Prostate gland (tissue), 2 donors: ENCODE measurements at regions not wholly inside any gene's neighbourhood (a gene's known extent, or its start where the extent isn't known, plus 50 kb on each side); places are given as distances from the start of the nearest gene placed in this dataset.

Experiments
- DNase-seq: peaks from one replicate; pipeline ENCODE4 v3.0.0-alpha.2; 2019; ENCODE audit warnings: low spot score
- H3K27ac ChIP-seq, 2 donors: fragments of 200-600 bp; sonication (generic); 2 replicates each; pipeline ENCODE4 v1.5.1; 2017 to 2019
- H3K27me3 ChIP-seq: fragments of 200-600 bp; sonication (generic); replicated peaks from 2 replicates; pipeline ENCODE4 v1.5.1; 2019; ENCODE audit not compliant: insufficient read depth
- H3K36me3 ChIP-seq, 2 donors: fragments of 200-600 bp; sonication (generic); 1 replicate in 1 of 2; 2 replicates in 1 of 2; pipeline versions ENCODE4 v1.5.1 to v1.8.1; 2017 to 2019
- H3K4me1 ChIP-seq: fragments of 200-600 bp; sonication (generic); replicated peaks from 2 replicates; pipeline ENCODE4 v1.5.1; 2019
- H3K4me3 ChIP-seq, 2 donors: fragments of 200-600 bp; sonication (generic); 2 replicates each; pipeline ENCODE4 v1.5.1; 2017 to 2019
- H3K9me3 ChIP-seq: fragments of 200-600 bp; sonication (generic); 2 replicates; pipeline ENCODE4 v1.5.1; 2017
- POLR2A ChIP-seq: fragments of 450-650 bp; IDR thresholded peaks from one replicate; pipeline ENCODE4 v1.6.1; 2016; ENCODE audit warnings: antibody characterized with exemption, mild to moderate bottlenecking
- POLR2AphosphoS5 ChIP-seq: sonication (generic); formaldehyde crosslinking; IDR thresholded peaks from one replicate; pipeline ENCODE4 v1.6.1; 2017; ENCODE audit warnings: antibody characterized with exemption
- WGBS: methylation state at CpG from one replicate; pipeline ENCODE4 v1.1.5; 2018; 5-methylcytosine and 5-hydroxymethylcytosine counted together
- intact Hi-C: fragments of 100-400 bp; cut with DNase I; formaldehyde crosslinking; loops from one replicate; pipeline ENCODE4 v1.14.2; 2022
- TF ChIP-seq, protein P1 (sequence below), 4 experiments: fragments of 200-600 bp in 2 of 4; fragments of 450-650 bp in 2 of 4; sonication (generic) in 2 of 4; IDR thresholded peaks; 1 replicate in 3 of 4; 2 replicates in 1 of 4; pipeline ENCODE4 v1.5.1; 2016 to 2019; ENCODE audit warnings: antibody characterized with exemption in 4 of 4, mild to moderate bottlenecking in 2 of 4, moderate library complexity in 2 of 4

DNA sequence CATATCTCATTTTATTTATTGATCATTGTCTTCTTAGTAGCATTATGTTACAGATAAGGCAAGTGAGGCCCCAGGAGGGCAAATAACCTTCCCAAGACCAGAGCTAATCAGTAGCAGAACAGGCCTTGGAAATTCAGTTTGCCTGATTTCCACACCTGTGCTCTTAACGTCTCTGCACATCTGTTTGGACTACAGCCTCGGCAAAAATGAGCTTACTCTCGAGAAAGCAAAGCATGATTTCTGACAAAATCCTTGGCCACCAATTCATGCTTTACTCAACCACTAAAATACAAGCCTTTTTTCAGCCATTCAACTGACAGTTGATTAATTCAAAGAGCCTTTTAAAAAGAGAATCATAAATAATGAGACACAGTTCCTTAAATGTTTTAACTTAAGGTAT lies 309.3 kb upstream of the HTR2A start:
- Histone ChIP-seq H3K27ac (no peak overlapping the region), H3K9me3 (no peaks in the 10 kb centered on the region), H3K27me3 (no peaks in the 10 kb centered on the region), H3K4me3 (no peak overlapping the region), H3K4me1 (no peaks in the 10 kb centered on the region), H3K36me3 (no peaks in the 10 kb centered on the region)
- DNase-seq = no peak
- TF ChIP-seq, protein P1, sequence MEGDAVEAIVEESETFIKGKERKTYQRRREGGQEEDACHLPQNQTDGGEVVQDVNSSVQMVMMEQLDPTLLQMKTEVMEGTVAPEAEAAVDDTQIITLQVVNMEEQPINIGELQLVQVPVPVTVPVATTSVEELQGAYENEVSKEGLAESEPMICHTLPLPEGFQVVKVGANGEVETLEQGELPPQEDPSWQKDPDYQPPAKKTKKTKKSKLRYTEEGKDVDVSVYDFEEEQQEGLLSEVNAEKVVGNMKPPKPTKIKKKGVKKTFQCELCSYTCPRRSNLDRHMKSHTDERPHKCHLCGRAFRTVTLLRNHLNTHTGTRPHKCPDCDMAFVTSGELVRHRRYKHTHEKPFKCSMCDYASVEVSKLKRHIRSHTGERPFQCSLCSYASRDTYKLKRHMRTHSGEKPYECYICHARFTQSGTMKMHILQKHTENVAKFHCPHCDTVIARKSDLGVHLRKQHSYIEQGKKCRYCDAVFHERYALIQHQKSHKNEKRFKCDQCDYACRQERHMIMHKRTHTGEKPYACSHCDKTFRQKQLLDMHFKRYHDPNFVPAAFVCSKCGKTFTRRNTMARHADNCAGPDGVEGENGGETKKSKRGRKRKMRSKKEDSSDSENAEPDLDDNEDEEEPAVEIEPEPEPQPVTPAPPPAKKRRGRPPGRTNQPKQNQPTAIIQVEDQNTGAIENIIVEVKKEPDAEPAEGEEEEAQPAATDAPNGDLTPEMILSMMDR (IDR thresholded peaks at IDR 0.05) = no peak
- TF ChIP-seq POLR2AphosphoS5 (no peak), POLR2A (no peak)
- intact Hi-C loops = no loop called here
- WGBS = 45% methylated on average over 3 of the region's 3 CpGs

DNA sequence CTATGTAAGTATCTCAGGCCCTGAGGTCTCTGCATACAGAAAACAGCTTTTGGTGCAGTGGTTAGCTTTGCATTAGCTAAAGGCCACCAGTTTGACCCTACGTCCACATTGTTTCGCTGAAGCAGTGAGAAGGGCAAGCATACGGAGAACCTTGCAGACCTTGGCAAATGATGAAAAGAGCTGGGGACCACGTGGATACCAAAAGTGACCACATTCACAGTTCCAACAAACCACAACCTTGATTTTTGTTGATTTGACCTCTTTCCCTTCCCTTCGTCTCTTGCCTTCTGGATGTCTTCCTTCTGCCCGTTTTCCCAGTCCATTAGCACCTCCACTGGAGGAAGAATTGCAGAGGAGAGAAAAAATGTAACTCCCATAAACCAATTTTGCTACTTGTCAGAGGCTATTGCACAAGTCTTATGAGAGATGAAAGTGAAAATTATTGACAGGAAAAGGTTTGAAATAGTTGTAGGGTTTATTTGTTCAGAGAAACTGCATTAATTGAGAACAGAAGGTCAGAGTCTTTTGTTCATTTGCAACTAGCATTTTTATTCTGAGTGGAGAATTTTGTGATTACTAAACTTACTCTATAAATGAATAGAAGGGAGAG lies 293.9 kb upstream of the HTR2A start:
- WGBS = 67% methylated on average over 6 of the region's 6 CpGs
- Histone ChIP-seq H3K36me3 (no peaks in the 10 kb centered on the region), H3K27me3 (no peaks in the 10 kb centered on the region), H3K9me3 (no peaks in the 10 kb centered on the region), H3K4me1 (no peaks in the 10 kb centered on the region), H3K4me3 (no peak overlapping the region), H3K27ac (no peak overlapping the region)
- intact Hi-C loops = no loop called here
- no peak for DNase-seq
- TF ChIP-seq POLR2AphosphoS5 = no peak

DNA sequence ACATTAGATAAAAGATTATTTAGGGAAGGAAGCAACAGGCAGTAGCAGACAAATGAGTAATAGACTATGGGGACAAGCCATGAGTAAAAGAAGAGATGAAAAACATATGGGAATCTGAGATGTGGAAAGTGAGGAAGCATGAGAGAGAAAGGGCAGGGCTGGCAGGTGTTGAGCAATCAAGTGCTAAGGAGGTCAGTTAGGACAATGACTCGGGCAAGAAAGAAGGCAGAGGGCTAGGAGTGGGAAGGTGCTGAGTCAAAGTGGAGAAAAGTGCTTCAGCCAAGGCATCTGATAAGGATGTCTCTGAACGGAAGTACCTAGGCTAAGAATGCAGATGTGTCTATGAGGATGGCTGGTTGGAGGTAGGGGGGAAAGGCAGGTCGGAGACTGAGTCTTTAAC lies 291.9 kb upstream of the HTR2A start:
- no peak for DNase-seq

DNA sequence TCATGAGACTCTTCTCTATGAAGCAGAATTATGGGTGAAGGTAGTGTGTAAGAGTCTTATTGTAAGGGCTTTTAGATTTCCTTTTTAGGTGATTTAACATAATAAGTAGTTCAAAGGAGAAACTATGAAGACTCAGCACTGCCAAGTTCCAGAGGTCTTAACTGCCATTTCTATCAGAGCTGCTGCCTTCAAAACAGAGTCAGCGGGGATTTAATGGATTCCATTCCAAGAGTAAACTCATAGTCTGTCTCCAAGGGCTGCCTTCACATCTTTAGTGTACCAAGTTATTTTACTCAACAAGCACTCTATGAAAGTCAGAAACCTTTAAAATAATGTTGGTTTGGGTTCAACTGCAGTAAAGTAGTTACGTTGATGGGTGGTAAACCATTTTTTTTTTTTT lies 289.6 kb upstream of the HTR2A start:
- intact Hi-C loops = no loop called here
- Histone ChIP-seq H3K27me3 (no peaks in the 10 kb centered on the region), H3K4me1 (no peaks in the 10 kb centered on the region), H3K9me3 (no peaks in the 10 kb centered on the region), H3K4me3 (no peak overlapping the region), H3K27ac (no peak overlapping the region), H3K36me3 (no peaks in the 10 kb centered on the region)
- WGBS = 62% methylated on average over 2 of the region's 2 CpGs
- TF ChIP-seq POLR2AphosphoS5 (no peak), POLR2A (no peak)
- TF ChIP-seq, protein P1 (IDR thresholded peaks at IDR 0.05) = no peak
- DNase-seq = no peak

More for the DNA sequence above, 291.9 kb upstream of the HTR2A start:
- Histone ChIP-seq H3K4me1 (no peaks in the 10 kb centered on the region), H3K9me3 (no peaks in the 10 kb centered on the region), H3K36me3 (no peaks in the 10 kb centered on the region), H3K4me3 (no peak overlapping the region), H3K27me3 (no peaks in the 10 kb centered on the region), H3K27ac (no peak overlapping the region)
- intact Hi-C loops = no loop called here
- 72% methylated on average over 3 of the region's 3 CpGs for WGBS
- TF ChIP-seq, protein P1 (IDR thresholded peaks at IDR 0.05) = no peak

DNA sequence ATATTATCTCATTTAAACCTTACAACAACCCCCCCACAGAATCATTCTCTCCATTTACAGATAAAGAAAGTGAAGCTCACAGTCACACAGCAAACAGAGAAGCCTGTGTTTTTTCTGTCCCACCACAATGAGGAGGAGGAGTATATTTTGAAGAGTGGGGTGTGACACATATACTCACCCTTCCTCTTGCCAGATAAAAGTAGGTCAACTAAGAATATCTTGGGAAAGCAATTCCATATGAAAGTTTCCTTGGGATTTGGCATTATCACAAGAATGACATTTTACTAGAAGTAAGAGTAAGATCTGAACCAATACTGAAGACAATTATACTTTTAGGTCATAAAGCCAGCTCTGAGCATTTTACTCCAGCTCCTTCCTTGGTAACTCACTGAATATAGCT lies 287.5 kb upstream of the HTR2A start:
- Histone ChIP-seq H3K9me3 (no peaks in the 10 kb centered on the region), H3K27me3 (no peaks in the 10 kb centered on the region), H3K4me3 (no peak overlapping the region), H3K36me3 (no peaks in the 10 kb centered on the region), H3K4me1 (no peaks in the 10 kb centered on the region), H3K27ac (no peak overlapping the region)
- no peak for DNase-seq
- intact Hi-C loops = no loop called here
- no peak for TF ChIP-seq POLR2A
- TF ChIP-seq, protein P1 (IDR thresholded peaks at IDR 0.05) = no peak
- no peak for TF ChIP-seq POLR2AphosphoS5
